Left ventricle myocardium superior (tissue), 1 donor: ENCODE measurements at regions not wholly inside any gene's neighbourhood (a gene's known extent, or its start where the extent isn't known, plus 50 kb on each side); places are given as distances from the start of the nearest gene placed in this dataset.
"Not testable (repeated sequence)": the region's sequence is repeated elsewhere in the genome, so short reads cannot be mapped to it uniquely, and the experiment has no call there.

Experiments
- ATAC-seq: fragments of 200-7000 bp; cut with Tn5 transposase; one replicate; pipeline ENCODE4 v1.9.1; 2020; ENCODE audit warnings: mild to moderate bottlenecking, moderate library complexity
- DNase-seq: peaks from one replicate; pipeline ENCODE4 v3.0.0-alpha.2; 2020
- intact Hi-C: fragments of 100-400 bp; cut with micrococcal nuclease; formaldehyde crosslinking; loops from one replicate; pipeline ENCODE4 v1.11.0; 2022
- donor health status: DM: no; HTN: yes; CAD: no; lungs with severe emphysema.

DNA sequence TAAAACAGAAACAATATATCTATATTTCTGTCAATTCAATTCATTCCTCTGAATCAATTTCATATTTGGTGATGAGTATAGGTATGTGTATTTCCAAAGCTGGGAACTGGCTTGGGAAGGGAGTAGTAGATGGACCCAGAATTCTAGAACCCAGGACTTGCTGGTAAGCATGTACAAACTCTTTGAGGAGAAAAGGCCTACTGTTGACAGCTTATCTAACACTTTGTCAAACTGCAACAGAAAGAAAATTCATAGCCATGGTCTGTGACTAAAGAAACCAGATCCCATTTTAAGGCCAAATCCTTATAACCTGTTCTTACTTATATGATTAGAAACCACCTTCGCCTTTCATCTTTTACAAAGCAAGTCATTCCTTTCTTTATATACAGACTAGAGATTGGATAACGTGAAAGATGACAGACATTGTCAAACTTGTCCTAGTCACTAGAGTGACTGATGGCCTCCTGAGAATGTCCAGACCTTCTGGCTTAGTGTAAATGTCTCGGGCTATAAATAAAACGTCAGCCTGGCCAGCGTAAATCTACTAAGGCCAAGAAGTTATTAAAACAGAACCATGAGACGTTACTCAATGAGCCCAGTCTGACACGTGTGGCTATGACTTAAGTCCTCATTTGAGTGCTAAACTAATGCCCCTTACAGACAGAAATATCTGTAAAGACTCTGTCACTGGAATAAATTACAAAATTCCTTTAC lies 152.3 kb downstream of the ALDH8A1 start:
- DNase-seq = no peak
- peak; percentile 99 for ATAC-seq
- intact Hi-C loops = loop anchor here (10.0 kb wide), 1 partner anchor 123 kb away; no protein-coding TSS in a partner anchor

GRCh38 chr6:134795691-134796090 lies 154.2 kb downstream of the ALDH8A1 start:
- intact Hi-C loops = loop anchor here (10.0 kb wide), 1 partner anchor 121 kb away; no protein-coding TSS in a partner anchor
- no peak for DNase-seq
- no peak for ATAC-seq

GRCh38 chr6:134795001-134795400 lies 154.9 kb downstream of the ALDH8A1 start:
- DNase-seq = no peak
- no peak for ATAC-seq
- intact Hi-C loops = loop anchor here (10.0 kb wide), 1 partner anchor 120 kb away; no protein-coding TSS in a partner anchor

GRCh38 chr6:134791243-134791843 lies 158.6 kb downstream of the ALDH8A1 start:
- intact Hi-C loops = loop anchor here (10.0 kb wide), 1 partner anchor 117 kb away; no protein-coding TSS in a partner anchor
- ATAC-seq, DNase-seq: not testable (repeated sequence)

GRCh38 chr6:134787261-134787877 lies 162.5 kb downstream of the ALDH8A1 start:
- ATAC-seq = no peak
- intact Hi-C loops = no loop called here
- no peak for DNase-seq

- intact Hi-C loops = no loop called here
- no peak for ATAC-seq
Observed at GRCh38 chr6:134784336-134784735, 165.6 kb downstream of the ALDH8A1 start.

GRCh38 chr6:134778431-134778830 lies 171.5 kb downstream of the ALDH8A1 start:
- no peak for ATAC-seq
- intact Hi-C loops = no loop called here
- DNase-seq = no peak

More at GRCh38 chr6:134784336-134784735, 165.6 kb downstream of the ALDH8A1 start:
- DNase-seq = no peak

DNA sequence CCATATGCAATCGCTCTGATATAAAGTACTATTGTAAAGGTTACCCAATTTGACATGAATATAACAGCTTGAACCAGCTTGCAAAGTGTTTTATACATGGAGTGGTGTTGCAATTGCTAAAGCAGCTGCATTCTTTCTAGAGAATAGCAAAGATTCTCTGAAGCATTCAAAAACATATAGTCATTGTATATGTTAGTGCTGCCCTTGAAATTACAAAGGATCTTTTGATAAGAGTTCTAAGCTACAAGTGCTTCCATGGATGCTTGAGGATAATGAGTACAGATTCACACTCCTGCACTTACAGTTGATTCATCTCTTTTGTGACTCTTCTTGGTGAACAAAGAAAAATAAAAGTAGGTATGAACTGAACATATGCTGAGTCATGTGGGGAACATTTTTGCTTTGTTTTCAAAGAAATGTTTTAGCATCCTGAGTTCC lies 175.7 kb downstream of the ALDH8A1 start:
- intact Hi-C loops = no loop called here
- ATAC-seq (no peak), DNase-seq (no peak)

GRCh38 chr6:134772671-134773360 lies 177.1 kb downstream of the ALDH8A1 start:
- intact Hi-C loops = no loop called here
- no peak for DNase-seq
- ATAC-seq = no peak

- no peak for DNase-seq
- no peak for ATAC-seq
- intact Hi-C loops = no loop called here
Observed at GRCh38 chr6:134768931-134769330, 181.0 kb downstream of the ALDH8A1 start.

DNA sequence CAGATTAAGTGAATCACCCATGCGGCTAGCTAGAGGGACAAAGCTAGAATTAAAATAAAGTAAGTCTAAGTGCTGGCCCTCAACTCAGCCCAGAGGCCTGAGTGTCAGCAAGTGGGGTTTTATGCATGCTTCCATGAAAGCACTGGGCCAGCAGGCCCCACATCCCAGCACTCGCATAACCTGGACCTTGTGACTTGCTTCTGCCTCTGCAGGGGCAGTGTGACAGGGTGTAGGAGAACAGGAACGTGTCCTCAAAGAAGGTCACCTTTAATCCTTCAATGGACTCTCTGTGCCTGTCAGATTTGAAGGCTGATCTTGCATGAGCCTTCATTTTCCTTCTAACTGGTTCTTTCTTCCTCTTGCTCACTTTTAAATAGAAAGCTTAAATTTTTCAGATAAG lies 183.4 kb downstream of the ALDH8A1 start:
- DNase-seq (peak; percentile 29), ATAC-seq (peak; percentile 78)
- intact Hi-C loops = no loop called here

GRCh38 chr6:134764741-134765140 lies 185.2 kb downstream of the ALDH8A1 start:
- intact Hi-C loops = no loop called here
- no peak for DNase-seq
- ATAC-seq = no peak

GRCh38 chr6:134763575-134763974 lies 186.3 kb downstream of the ALDH8A1 start:
- DNase-seq, intact Hi-C loops, ATAC-seq: not testable (repeated sequence)

- ATAC-seq (no peak), DNase-seq (no peak)
- intact Hi-C loops = no loop called here
Observed at GRCh38 chr6:134758621-134759020, 191.3 kb downstream of the ALDH8A1 start.

- no peak for DNase-seq
- ATAC-seq = no peak
- intact Hi-C loops = no loop called here
Observed at GRCh38 chr6:134757911-134758361, 192.0 kb downstream of the ALDH8A1 start.

GRCh38 chr6:134756374-134757025 lies 193.4 kb downstream of the ALDH8A1 start:
- intact Hi-C loops = no loop called here
- DNase-seq (no peak), ATAC-seq (no peak)

- ATAC-seq = no peak
- DNase-seq = no peak
- intact Hi-C loops = no loop called here
Observed at GRCh38 chr6:134754013-134754690, 195.7 kb downstream of the ALDH8A1 start.

- intact Hi-C loops = no loop called here
- DNase-seq (no peak), ATAC-seq (no peak)
Observed at GRCh38 chr6:134753001-134753400, 196.9 kb downstream of the ALDH8A1 start.
